Bronchial epithelial cell (primary cell): ENCODE measurements at regions not wholly inside any gene's neighbourhood (a gene's known extent, or its start where the extent isn't known, plus 50 kb on each side); places are given as distances from the start of the nearest gene placed in this dataset.

Source experiments
- DNase-seq: peaks from one replicate; pipeline ENCODE4 v3.0.0-alpha.2; 2010; ENCODE audit warnings: low read depth
- FAIRE-seq: peaks from 2 replicates; lab custom pipeline; 2011; peaks lifted over from hg19 to GRCh38; lab: Jason Lieb, UNC
- H3K27me3 ChIP-seq: 2 replicates; pipeline ENCODE4 v1.5.1; 2011; ENCODE audit warnings: low read length; ENCODE audit not compliant: control insufficient read depth, insufficient read depth
- H3K36me3 ChIP-seq: 2 replicates; pipeline ENCODE4 v1.5.1; 2011; ENCODE audit warnings: low read length; ENCODE audit not compliant: control insufficient read depth, insufficient read depth
- H3K4me3 ChIP-seq: 2 replicates; pipeline ENCODE4 v1.5.1; 2011; ENCODE audit warnings: mild to moderate bottlenecking, low read depth, low read length, control low read depth
- TF ChIP-seq, protein P1 (sequence below): IDR thresholded peaks from 2 replicates; pipeline ENCODE4 v1.5.1; 2011; ENCODE audit warnings: mild to moderate bottlenecking, moderate library complexity, low read length, control low read depth, inconsistent platforms; ENCODE audit not compliant: insufficient read depth, severe bottlenecking

DNA sequence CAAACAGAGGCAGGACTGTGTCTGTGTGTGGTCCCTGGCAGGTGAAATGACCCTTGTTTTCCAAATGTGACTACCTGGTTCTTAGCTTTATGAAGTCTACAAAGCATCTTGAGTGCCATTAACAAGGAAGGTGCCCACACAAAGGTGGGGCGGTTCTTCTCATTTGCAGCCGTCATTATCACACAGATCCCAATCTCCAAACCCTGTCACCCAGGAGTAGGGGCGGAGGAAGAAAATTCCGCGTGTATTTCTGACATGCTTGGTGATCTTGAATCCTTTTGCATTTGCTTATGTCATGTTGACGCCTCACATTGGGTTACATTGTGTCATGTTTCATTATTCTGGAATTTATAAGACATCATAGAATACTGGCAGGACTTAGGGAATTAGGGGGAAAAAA, 277.3 kb downstream of the VRK1 start:
- DNase-seq: no peak
- no peak overlapping the region for H3K4me3 ChIP-seq
- TF ChIP-seq, protein P1, sequence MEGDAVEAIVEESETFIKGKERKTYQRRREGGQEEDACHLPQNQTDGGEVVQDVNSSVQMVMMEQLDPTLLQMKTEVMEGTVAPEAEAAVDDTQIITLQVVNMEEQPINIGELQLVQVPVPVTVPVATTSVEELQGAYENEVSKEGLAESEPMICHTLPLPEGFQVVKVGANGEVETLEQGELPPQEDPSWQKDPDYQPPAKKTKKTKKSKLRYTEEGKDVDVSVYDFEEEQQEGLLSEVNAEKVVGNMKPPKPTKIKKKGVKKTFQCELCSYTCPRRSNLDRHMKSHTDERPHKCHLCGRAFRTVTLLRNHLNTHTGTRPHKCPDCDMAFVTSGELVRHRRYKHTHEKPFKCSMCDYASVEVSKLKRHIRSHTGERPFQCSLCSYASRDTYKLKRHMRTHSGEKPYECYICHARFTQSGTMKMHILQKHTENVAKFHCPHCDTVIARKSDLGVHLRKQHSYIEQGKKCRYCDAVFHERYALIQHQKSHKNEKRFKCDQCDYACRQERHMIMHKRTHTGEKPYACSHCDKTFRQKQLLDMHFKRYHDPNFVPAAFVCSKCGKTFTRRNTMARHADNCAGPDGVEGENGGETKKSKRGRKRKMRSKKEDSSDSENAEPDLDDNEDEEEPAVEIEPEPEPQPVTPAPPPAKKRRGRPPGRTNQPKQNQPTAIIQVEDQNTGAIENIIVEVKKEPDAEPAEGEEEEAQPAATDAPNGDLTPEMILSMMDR: no peak
- H3K36me3 ChIP-seq: no peaks in the 10 kb centered on the region
- no peaks in the 10 kb centered on the region for H3K27me3 ChIP-seq
- FAIRE-seq: no peak

DNA sequence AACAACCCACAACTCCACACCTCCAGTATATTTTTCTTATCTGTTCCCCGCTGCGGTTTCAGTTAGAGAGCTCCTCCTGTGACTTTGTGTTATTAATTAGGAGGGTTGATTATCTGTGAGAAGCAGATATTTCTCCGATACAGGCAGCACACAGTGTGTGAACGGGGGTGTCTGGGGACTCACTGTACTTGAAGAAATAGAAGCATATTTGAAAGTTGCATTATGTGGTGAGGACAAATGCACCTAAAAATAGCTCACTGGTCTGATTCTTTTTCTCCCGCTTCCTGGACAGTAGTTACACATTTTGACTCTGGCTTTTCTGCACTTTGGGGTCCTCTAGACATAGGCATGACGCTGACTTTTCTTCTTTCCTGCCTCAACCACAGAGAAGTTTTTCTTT, 277.7 kb downstream of the VRK1 start:
- H3K36me3 ChIP-seq: no peaks in the 10 kb centered on the region
- FAIRE-seq (no peak), DNase-seq (no peak)
- TF ChIP-seq, protein P1: no peak
- H3K27me3 ChIP-seq: no peaks in the 10 kb centered on the region
- no peak overlapping the region for H3K4me3 ChIP-seq

DNA sequence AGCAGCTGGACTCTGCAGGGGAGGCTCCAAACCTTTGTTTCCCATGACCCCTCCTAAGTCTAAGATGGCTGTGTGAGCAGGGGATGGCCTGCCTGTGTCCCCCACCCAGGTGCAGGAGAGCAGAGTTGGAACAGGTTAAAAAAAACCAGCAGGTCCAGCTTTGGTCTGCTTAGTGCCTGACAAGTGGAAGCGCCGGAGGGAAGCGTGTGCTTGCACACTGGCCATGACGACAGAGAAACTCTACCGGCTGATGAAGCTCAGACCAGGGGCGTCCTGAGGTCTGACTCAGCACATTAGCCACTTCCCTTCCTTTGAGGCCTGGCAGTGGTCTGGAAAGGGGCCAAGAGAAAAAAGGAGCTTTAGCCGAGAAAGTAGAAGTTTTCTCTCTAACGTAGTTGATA, 280.1 kb downstream of the VRK1 start:
- DNase-seq (peak; percentile 86), FAIRE-seq (no peak)
- TF ChIP-seq, protein P1: no peak
- Histone ChIP-seq H3K4me3 (no peak overlapping the region), H3K36me3 (no peaks in the 10 kb centered on the region), H3K27me3 (no peaks in the 10 kb centered on the region)

DNA sequence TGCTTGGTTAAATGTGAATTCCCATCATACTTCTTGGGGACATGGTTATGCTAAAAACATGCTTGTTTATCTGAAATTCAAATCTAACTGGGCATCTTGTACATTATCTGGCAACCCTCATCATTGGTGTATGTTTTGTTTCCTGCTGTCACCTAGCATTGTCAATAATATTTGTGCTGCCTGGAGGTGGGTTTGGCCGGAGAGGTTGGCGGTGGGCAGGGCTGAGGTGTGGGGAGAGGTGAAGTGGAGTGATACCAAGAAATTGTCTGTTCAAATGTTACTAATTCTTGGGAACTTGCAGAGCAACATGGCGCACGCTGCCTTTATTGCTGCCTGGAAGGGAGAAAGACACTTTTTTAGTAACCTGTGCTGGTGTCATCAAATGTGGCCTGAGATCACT, 280.5 kb downstream of the VRK1 start:
- Histone ChIP-seq H3K4me3 (no peak overlapping the region), H3K27me3 (no peaks in the 10 kb centered on the region), H3K36me3 (no peaks in the 10 kb centered on the region)
- FAIRE-seq (no peak), DNase-seq (no peak)
- TF ChIP-seq, protein P1: no peak

DNA sequence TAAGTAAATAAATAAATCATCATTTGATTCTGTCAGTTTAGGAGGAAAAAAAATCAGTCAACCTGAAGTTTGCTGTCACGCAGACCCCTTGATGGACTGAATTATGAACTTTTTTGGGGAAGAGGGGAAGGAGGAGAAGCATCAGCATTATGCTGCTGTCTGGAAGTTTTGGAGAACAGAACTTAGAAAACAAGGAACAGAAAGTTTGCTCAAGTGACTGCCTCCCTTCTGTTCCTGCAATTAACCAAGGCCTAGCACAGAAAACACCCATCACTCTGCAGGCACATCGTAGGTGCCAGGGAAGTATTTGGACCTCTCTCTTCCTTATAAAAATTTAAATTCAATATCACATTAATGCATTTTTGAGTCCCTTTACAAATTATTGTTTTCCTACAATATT, 283.8 kb downstream of the VRK1 start:
- TF ChIP-seq, protein P1: no peak
- FAIRE-seq: no peak
- no peaks in the 10 kb centered on the region for H3K27me3 ChIP-seq
- DNase-seq: no peak
- no peaks in the 10 kb centered on the region for H3K36me3 ChIP-seq
- no peak overlapping the region for H3K4me3 ChIP-seq

DNA sequence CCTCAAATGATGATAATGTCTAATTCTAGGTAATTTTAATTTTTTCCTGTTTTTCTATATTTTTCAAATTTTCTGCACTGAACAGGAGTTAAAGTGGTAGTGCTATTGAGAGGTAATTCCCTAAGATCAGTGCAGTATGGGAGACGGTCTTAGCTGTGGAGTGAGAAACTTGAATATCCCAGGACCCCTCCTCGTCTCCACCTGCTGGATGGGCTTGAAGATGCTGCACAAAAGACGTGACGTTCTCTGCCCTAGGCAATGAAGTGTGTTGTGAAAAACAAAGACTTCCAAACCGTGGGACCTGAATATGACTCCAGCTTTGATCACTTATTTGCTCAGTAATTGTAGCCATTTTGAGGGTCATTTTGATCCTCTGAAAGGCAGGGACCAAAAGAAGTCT, 298.1 kb downstream of the VRK1 start:
- no peak overlapping the region for H3K4me3 ChIP-seq
- TF ChIP-seq, protein P1: no peak
- DNase-seq: no peak

More for the DNA sequence above, 298.1 kb downstream of the VRK1 start:
- no peaks in the 10 kb centered on the region for H3K36me3 ChIP-seq
- FAIRE-seq: no peak
- no peaks in the 10 kb centered on the region for H3K27me3 ChIP-seq
